Tibial nerve (tissue), 4 donors: ENCODE measurements at regions not wholly inside any gene's neighbourhood (a gene's known extent, or its start where the extent isn't known, plus 50 kb on each side); places are given as distances from the start of the nearest gene placed in this dataset.

ENCODE experiments used
- DNase-seq, 2 donors: peaks; one replicate each; pipeline ENCODE4 v3.0.0-alpha.2; 2019; ENCODE audit warnings: low spot score in 2 of 2
- H3K27ac ChIP-seq, 4 donors: fragments of 200-600 bp; sonication (generic) in 3 of 4; one replicate each; pipeline ENCODE4 v1.5.1; 2017 to 2019; ENCODE audit warnings: mild to moderate bottlenecking in 1 of 4
- H3K27me3 ChIP-seq, 2 donors: fragments of 200-600 bp; sonication (generic) in 1 of 2; one replicate each; pipeline versions ENCODE4 v1.5.1 to v1.6.0; 2017 to 2019
- H3K36me3 ChIP-seq, 3 donors: fragments of 200-600 bp; sonication (generic); one replicate each; pipeline ENCODE4 v1.5.1; 2018 to 2019
- H3K4me1 ChIP-seq, 4 donors: fragments of 200-600 bp; sonication (generic) in 3 of 4; one replicate each; pipeline ENCODE4 v1.5.1; 2017 to 2019
- H3K4me3 ChIP-seq, 4 donors: fragments of 200-600 bp; sonication (generic) in 3 of 4; one replicate each; pipeline ENCODE4 v1.5.1; 2017 to 2019; ENCODE audit warnings: mild to moderate bottlenecking in 1 of 4, moderate library complexity in 1 of 4
- H3K9me3 ChIP-seq, 4 donors: fragments of 200-600 bp; sonication (generic) in 3 of 4; one replicate each; pipeline ENCODE4 v1.5.1; 2017 to 2019
- EP300 ChIP-seq, 2 donors: sonication (generic); formaldehyde crosslinking; IDR thresholded peaks; one replicate each; pipeline ENCODE4 v1.6.1; 2017; ENCODE audit warnings: antibody characterized with exemption in 2 of 2, mild to moderate bottlenecking in 1 of 2
- POLR2A ChIP-seq, 2 donors: fragments of 450-650 bp; IDR thresholded peaks; one replicate each; pipeline ENCODE4 v1.6.1; 2017; ENCODE audit warnings: antibody characterized with exemption in 2 of 2, mild to moderate bottlenecking in 2 of 2, moderate library complexity in 2 of 2
- WGBS, 2 donors: methylation state at CpG; one replicate each; pipeline ENCODE4 v1.1.5; 2018; 5-methylcytosine and 5-hydroxymethylcytosine counted together
- TF ChIP-seq, protein P1 (sequence below), 5 experiments: fragments of 200-600 bp in 3 of 5; fragments of 450-650 bp in 2 of 5; sonication (generic) in 3 of 5; IDR thresholded peaks; one replicate each; pipeline ENCODE4 v1.5.1; 2016 to 2019; ENCODE audit warnings: antibody characterized with exemption in 5 of 5, mild to moderate bottlenecking in 3 of 5, moderate library complexity in 2 of 5

DNA sequence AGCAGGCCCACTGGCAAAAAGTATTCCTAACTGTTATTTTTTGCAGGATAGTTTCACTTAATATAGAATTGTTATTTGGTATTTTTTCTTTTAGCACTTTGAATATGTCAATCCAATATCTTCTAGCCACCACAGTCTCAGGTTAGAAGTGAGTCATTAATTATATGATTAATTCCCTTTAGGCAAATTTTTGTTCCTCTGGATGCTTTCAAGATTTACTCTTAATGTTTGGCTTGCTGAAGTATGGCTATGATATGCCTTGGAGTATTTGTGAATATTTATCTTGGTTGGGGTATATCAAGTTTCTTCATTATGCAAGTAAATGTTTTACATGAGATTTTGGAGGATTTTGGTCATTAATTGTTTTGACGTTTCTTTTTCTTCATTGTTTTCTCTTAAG lies 152.1 kb upstream of the ALCAM start:
- 67 to 70% methylated on average over 1 of the region's 1 CpG for WGBS, 2 donors
- H3K4me3 ChIP-seq, result no peak overlapping the region
- TF ChIP-seq POLR2A (IDR thresholded peaks at IDR 0.05), result no peak
- TF ChIP-seq, protein P1, sequence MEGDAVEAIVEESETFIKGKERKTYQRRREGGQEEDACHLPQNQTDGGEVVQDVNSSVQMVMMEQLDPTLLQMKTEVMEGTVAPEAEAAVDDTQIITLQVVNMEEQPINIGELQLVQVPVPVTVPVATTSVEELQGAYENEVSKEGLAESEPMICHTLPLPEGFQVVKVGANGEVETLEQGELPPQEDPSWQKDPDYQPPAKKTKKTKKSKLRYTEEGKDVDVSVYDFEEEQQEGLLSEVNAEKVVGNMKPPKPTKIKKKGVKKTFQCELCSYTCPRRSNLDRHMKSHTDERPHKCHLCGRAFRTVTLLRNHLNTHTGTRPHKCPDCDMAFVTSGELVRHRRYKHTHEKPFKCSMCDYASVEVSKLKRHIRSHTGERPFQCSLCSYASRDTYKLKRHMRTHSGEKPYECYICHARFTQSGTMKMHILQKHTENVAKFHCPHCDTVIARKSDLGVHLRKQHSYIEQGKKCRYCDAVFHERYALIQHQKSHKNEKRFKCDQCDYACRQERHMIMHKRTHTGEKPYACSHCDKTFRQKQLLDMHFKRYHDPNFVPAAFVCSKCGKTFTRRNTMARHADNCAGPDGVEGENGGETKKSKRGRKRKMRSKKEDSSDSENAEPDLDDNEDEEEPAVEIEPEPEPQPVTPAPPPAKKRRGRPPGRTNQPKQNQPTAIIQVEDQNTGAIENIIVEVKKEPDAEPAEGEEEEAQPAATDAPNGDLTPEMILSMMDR (IDR thresholded peaks at IDR 0.05), result no peak
- H3K36me3 ChIP-seq, result no peaks in the 10 kb centered on the region
- H3K27me3 ChIP-seq, result no peaks in the 10 kb centered on the region
- H3K4me1 ChIP-seq, result no peaks in the 10 kb centered on the region
- DNase-seq, result no peak
- no peak overlapping the region for H3K27ac ChIP-seq
- H3K9me3 ChIP-seq, result no peaks in the 10 kb centered on the region

DNA sequence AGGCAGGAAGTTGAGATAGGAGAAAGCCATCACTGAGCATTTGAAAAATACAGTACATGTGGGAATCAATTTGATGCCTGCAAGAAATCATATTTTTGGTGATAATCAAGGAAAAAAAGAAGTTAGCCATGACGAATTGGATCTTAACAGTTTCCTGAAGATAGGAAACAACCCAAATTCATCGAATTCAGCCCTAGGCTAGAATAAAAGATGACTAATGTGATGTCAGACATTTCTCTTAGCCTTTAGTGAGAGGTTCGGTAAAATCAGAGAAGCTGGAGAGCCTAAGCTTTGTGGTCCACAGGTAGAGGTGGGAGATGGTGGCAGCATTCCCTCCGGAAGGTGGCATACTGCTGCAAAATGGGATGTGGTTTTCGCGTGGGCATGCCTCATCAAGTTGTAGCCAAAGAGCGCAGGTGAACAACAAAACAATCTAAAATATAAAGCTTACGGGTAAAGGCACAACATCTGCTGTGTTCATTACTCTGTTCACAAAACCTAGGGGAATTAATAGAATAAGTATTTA lies 144.1 kb upstream of the ALCAM start:
- Histone ChIP-seq H3K27ac (no peak overlapping the region), H3K4me1 (no peaks in the 10 kb centered on the region), H3K4me3 (no peak overlapping the region), H3K27me3 (no peaks in the 10 kb centered on the region), H3K36me3 (no peaks in the 10 kb centered on the region), H3K9me3 (peaks cover 0 to 8% (median 0%) of the 10 kb centered on the region in 4 donors)
- no peak for DNase-seq
- TF ChIP-seq, protein P1 (IDR thresholded peaks at IDR 0.05), result no peak
- TF ChIP-seq EP300 (IDR thresholded peaks at IDR 0.05), result no peak
- TF ChIP-seq POLR2A (IDR thresholded peaks at IDR 0.05), result no peak
- WGBS, 2 donors, result 76 to 81% methylated on average over 8 of the region's 8 CpGs

DNA sequence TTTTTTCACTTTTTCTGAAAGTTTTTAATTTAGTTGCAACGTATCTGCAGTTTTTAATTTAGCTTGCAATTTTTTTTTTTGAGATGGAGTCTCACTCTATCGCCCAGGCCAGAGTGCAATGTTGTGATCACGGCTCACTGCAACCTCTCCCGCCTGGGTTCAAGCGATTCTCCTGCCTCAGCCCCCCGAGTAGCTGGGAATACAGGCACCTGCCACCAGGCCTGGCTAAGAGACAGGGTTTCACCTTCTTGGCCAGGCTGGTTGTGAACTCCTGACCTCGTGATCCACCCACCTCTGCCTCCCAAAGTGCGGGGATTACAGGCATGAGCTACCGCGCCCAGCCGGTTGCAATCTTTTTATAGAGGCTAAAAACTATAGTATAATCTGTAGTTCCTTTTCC lies 142.9 kb upstream of the ALCAM start:
- Histone ChIP-seq H3K27ac (no peak overlapping the region), H3K4me3 (no peak overlapping the region)
- 89 to 92% methylated on average over 11 of the region's 11 CpGs for WGBS, 2 donors

GRCh38 chr3:105228696-105229095 lies 138.0 kb upstream of the ALCAM start:
- no peaks in the 10 kb centered on the region for H3K9me3 ChIP-seq
- 82 to 89% methylated on average over 3 of the region's 3 CpGs for WGBS, 2 donors
- TF ChIP-seq EP300 (IDR thresholded peaks at IDR 0.05) (no peak), POLR2A (IDR thresholded peaks at IDR 0.05) (no peak)
- TF ChIP-seq, protein P1 (IDR thresholded peaks at IDR 0.05), result no peak
- H3K27ac ChIP-seq, result no peak overlapping the region
- H3K27me3 ChIP-seq, result no peaks in the 10 kb centered on the region
- no peak overlapping the region for H3K4me3 ChIP-seq
- H3K4me1 ChIP-seq, result no peaks in the 10 kb centered on the region
- no peaks in the 10 kb centered on the region for H3K36me3 ChIP-seq
- DNase-seq, result no peak

More for the DNA sequence above, 142.9 kb upstream of the ALCAM start:
- no peak for DNase-seq
- Histone ChIP-seq H3K4me1 (no peaks in the 10 kb centered on the region), H3K9me3 (peaks cover 0 to 8% (median 0%) of the 10 kb centered on the region in 4 donors), H3K27me3 (no peaks in the 10 kb centered on the region), H3K36me3 (no peaks in the 10 kb centered on the region)
- no peak for TF ChIP-seq EP300 (IDR thresholded peaks at IDR 0.05)

- Histone ChIP-seq H3K36me3 (no peaks in the 10 kb centered on the region), H3K9me3 (no peaks in the 10 kb centered on the region), H3K27ac (no peak overlapping the region), H3K4me3 (no peak overlapping the region), H3K27me3 (no peaks in the 10 kb centered on the region), H3K4me1 (no peaks in the 10 kb centered on the region)
- TF ChIP-seq, protein P1 (IDR thresholded peaks at IDR 0.05), result no peak
- no peak for TF ChIP-seq EP300 (IDR thresholded peaks at IDR 0.05)
- TF ChIP-seq POLR2A (IDR thresholded peaks at IDR 0.05), result no peak
- WGBS, 2 donors, result 70 to 83% methylated on average over 1 of the region's 1 CpG
- DNase-seq, result no peak
Measured at GRCh38 chr3:105232553-105232952, 134.2 kb upstream of the ALCAM start.

GRCh38 chr3:105233010-105233409 lies 133.7 kb upstream of the ALCAM start:
- 82 to 93% methylated on average over 1 of the region's 1 CpG for WGBS, 2 donors
- H3K36me3 ChIP-seq, result no peaks in the 10 kb centered on the region
- no peaks in the 10 kb centered on the region for H3K9me3 ChIP-seq
- H3K27ac ChIP-seq, result no peak overlapping the region
- DNase-seq, result no peak
- H3K4me3 ChIP-seq, result no peak overlapping the region
- TF ChIP-seq EP300 (IDR thresholded peaks at IDR 0.05), result no peak
- TF ChIP-seq, protein P1 (IDR thresholded peaks at IDR 0.05), result no peak
- H3K4me1 ChIP-seq, result no peaks in the 10 kb centered on the region
- H3K27me3 ChIP-seq, result no peaks in the 10 kb centered on the region
